H7 (cell line): ENCODE measurements at regions not wholly inside any gene's neighbourhood (a gene's known extent, or its start where the extent isn't known, plus 50 kb on each side); places are given as distances from the start of the nearest gene placed in this dataset.

Experiments used
- DNase-seq: peaks from one replicate; pipeline ENCODE4 v3.0.0; 2012
- H3K27me3 ChIP-seq: 2 replicates; pipeline ENCODE4 v1.6.0; 2011; ENCODE audit warnings: mild to moderate bottlenecking, low read length; ENCODE audit not compliant: control insufficient read depth, insufficient read depth
- H3K36me3 ChIP-seq: replicated peaks from 2 replicates; pipeline ENCODE4 v1.5.1; 2011; ENCODE audit warnings: low read length; ENCODE audit not compliant: control insufficient read depth, insufficient read depth
- H3K4me3 ChIP-seq: 2 replicates; pipeline ENCODE4 v1.5.1; 2011; ENCODE audit warnings: low read depth, mild to moderate bottlenecking, control low read depth, low read length, moderate library complexity; ENCODE audit not compliant: insufficient read depth

DNA sequence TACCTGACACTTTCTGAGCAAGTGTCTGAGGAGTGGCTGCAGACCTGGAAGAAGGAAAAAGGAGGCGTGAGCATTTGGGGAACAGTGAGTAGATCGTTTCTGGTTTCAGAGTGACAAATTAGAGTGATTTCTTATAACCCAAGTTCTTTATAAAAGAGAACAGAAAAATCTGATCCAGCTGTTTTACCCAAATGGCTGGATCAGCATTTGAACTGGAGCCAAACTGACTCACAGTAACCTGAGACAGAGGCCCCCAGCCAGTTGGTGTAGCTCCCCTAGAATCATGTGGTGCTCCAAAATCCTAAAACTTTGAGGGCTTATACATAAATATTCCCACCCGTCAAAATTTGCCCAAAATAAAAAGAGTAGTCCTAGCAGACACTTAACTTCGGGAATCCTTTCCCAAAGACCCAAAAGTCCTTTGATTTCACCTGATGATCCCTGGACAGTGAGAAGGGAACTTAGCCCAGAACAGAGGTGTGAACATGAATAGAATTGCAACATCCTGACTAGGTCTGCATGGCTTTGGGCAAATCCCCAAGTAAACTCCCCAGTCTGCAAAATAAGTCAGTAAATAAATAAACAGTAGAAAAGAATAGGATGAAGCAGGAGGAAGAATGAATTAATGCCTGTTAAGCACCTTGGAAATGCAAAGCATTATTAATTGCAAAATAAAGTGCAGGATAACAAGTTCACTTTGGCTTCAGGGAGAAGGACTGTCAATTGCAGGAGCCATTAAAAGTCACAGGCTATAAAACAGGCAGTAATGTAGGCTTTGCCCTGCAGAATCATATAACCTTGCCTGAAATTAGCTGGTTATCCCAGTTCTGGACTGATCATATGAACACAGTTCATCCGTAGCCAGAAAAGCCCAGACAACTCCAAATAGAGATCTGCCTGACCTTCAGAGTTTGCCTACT is 262.0 kb upstream of the JARID2 start:
- peaks cover 4% of the 10 kb centered on the region; the same call in 1 of the 2 replicates for H3K36me3 ChIP-seq
- no peaks in the 10 kb centered on the region for H3K27me3 ChIP-seq
- H3K4me3 ChIP-seq: no peak overlapping the region
- no peak for DNase-seq

DNA sequence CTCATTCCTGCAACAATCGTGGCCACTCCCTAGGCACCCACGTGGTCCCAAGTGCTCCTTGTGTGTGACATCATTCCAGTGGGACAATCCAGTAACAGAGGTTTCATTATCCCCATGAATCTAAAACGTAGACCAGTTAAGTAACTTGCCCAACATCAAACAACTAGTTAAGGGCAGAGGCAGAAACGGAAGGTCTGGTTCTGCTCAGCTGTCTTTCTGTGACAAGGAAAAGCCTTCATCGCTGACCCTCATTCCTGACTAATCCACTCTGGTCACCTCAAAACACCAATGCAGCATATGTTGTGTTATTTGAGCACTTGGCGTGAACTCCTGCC is 261.4 kb upstream of the JARID2 start:
- no peak for DNase-seq
- Histone ChIP-seq H3K4me3 (no peak overlapping the region), H3K36me3 (peaks cover 4% of the 10 kb centered on the region; the same call in 1 of the 2 replicates), H3K27me3 (no peaks in the 10 kb centered on the region)

DNA sequence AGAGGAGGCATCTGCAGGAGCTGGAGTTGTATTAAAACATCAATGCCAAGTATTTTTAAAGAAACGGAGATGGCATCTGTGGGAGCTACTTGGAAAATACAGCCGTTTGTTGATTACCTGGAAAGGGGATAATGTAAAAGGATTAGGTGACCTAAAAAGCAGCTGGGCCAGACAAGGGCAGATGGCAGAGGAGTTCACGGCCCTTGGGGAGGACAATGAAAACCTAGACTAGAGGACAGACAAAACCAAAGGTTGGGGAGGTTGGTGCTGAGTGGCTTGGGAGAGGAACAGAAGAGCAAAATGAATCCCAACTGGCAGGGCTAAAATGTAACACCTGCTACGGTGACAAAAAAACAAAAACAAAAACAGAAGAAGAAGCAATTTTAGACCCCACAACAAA is 260.5 kb upstream of the JARID2 start:
- no peak for DNase-seq
- Histone ChIP-seq H3K36me3 (peaks cover 5% of the 10 kb centered on the region; the same call in 1 of the 2 replicates), H3K4me3 (no peak overlapping the region), H3K27me3 (no peaks in the 10 kb centered on the region)

DNA sequence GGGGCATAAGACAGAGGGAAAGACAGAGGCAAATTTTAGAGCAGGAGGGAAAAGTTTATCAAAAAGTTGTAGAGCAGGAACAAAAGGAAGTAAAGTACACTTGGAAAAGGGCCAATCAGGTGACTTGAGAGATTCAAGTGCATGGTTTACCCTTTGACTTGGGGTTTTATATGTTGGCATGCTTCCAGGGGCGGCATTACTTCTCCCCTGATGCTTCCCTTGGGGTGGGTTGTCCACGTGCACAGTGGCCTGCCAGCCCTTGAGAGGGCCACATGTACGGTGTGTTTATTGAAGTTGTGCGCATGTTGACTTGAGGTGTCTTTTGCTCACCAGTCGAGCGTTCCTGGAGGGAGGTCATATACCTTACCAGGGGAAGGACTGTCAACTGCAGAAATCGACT is 259.5 kb upstream of the JARID2 start:
- Histone ChIP-seq H3K4me3 (no peak overlapping the region), H3K27me3 (no peaks in the 10 kb centered on the region), H3K36me3 (peaks cover 5% of the 10 kb centered on the region; the same call in 1 of the 2 replicates)
- no peak for DNase-seq

DNA sequence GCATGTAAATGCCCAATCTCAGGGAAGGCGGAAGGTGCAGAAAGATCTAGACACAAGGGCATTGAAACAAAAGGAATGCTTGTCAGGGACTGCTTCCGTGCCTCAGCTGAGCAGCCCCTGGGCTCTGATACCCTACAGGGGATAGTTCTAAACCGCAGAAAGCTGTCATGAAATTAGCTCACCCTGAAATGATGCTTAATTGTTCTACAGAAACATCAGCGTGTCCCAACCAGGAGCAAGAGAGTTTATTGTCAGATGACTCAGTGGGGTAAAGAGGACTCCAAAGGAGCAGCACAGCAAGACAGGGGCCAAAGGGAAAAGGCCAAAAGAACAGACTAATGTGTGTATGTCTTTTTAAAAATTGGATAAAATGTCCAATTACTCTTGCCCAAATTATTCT is 258.4 kb upstream of the JARID2 start:
- H3K36me3 ChIP-seq: peaks cover 5% of the 10 kb centered on the region; the same call in 1 of the 2 replicates
- no peak for DNase-seq

DNA sequence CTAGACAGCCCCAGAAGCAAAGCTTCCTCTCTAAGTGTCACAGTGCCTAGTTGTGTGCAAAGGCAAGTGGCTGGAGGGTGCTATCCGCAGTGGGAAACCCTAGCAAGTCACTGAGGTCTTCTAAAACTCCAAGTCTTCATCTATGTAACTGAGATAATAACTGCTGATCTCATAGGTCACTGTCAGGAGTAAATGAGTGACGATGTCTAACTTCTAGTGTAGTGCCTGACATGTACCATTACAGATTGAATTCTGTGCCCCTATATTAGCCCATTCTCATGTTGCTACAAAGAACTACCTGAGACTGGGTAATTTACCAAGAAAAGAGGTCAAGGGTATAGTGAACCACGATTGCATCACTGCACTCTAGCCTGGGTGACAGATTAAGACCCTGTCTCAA is 253.5 kb upstream of the JARID2 start:
- Histone ChIP-seq H3K4me3 (no peak overlapping the region), H3K36me3 (peaks cover 13% of the 10 kb centered on the region), H3K27me3 (no peaks in the 10 kb centered on the region)
- DNase-seq: no peak

More for the DNA sequence above, 258.4 kb upstream of the JARID2 start:
- no peak overlapping the region for H3K4me3 ChIP-seq
- no peaks in the 10 kb centered on the region for H3K27me3 ChIP-seq

DNA sequence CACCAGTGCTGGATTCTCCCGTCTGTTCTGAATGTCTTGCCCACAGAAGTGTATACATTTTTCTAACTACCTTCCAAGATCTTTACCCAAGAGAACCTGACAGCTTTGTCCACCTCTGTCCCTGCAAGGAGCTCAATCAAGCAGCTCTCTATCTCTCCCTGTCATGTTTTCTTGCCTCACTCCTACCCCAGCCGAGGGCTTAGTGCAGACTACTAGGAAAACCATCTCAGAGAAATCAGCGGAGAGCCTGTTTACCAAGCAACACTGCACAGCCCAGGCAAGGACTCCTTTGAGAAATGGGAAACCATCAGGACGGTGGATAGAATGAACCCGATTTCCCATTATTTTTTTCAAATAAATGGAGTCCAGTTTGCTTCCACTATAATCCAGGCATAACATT is 250.7 kb upstream of the JARID2 start:
- Histone ChIP-seq H3K4me3 (no peak overlapping the region), H3K27me3 (no peaks in the 10 kb centered on the region), H3K36me3 (peaks cover 9% of the 10 kb centered on the region)
- no peak for DNase-seq

DNA sequence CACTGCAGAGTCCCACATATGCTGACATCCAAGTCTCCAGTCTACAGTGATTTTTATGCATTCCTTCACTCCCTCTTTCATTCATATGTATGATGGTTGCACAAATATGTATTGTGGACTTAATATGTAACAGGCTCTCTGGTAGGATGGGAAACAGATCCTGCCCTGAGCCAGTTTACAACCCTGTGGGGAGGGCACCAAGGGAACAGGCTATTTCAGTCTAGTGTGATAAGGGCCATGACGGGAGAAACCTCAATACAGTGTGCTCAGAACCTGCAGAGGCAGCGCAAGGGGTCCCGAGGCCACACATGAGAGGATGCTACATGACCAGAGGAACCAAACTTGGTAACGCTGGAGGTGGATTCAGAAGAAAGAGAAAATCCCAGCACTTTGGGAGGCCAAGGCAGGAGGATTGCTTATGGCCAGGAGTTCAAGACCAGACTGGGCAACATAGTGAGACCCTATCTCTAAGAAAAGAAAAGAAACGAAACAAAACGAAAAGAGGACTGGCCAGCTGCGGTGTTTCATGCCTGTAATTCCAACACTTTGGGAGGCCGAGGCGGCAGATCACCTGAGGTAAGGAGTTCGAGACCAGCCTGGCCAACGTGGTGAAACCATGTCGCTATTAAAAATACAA is 249.8 kb upstream of the JARID2 start:
- H3K4me3 ChIP-seq: no peak overlapping the region
- DNase-seq: no peak
- H3K27me3 ChIP-seq: no peaks in the 10 kb centered on the region
- H3K36me3 ChIP-seq: peaks cover 8% of the 10 kb centered on the region

DNA sequence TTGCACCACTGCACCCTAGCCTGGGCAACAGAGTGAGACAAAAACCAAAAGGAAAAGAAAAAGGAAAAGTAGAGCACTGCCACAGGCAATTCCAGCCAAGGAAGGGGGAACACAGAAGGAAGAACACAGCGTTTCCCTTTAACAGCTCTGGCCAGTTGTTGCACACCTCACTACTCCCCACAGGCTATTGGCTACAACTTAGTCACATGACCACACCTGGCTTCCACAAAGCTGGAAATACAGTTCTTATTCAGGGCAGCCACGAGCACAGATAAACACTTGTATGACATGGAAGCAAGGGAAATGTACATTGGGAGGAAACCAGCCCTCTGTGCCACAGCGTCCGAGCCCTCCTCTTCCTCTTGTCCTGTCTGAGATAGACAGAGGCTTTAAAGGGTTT is 249.0 kb upstream of the JARID2 start:
- H3K36me3 ChIP-seq: peaks cover 8% of the 10 kb centered on the region
- H3K4me3 ChIP-seq: no peak overlapping the region
- no peaks in the 10 kb centered on the region for H3K27me3 ChIP-seq
- no peak for DNase-seq

DNA sequence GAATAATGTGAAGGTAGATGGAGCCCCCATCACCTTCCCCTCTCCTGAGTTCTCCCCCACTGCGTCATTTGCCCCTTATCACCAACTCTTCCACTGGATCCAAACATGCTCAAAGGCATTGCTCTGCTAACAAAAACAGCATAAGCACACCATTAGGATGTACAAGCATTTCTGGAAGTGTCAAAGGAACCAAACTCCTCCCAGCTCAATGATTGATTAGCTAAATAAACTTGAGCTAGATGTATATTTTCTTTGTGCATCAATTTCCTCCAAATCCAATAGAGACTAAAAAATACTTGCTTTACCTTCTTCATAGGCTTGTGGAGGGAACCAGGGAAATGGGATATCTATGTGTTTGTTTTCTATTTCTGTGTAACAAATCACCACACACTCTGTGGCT is 248.4 kb upstream of the JARID2 start:
- Histone ChIP-seq H3K4me3 (no peak overlapping the region), H3K27me3 (no peaks in the 10 kb centered on the region), H3K36me3 (peaks cover 8% of the 10 kb centered on the region)
- no peak for DNase-seq

DNA sequence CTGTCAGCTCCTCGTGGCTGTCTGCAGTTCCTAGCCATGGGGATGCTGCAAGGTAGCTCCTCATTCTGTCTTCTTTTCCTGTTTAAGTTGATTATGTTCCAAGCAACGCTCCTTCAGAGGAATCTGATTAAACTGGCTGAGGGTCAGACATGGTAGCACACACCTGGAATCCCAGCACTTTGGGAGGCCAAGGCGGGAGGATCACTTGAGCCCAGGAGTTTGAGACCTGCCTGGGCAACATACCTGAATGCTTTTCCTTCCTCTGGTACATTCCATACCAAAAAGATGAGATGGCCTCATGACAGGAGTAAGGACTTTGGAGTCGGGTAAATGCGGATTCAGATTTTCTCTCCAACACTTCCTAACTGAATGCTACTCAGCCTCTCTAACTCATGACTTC is 246.8 kb upstream of the JARID2 start:
- DNase-seq: no peak
- no peaks in the 10 kb centered on the region for H3K27me3 ChIP-seq
- H3K4me3 ChIP-seq: no peak overlapping the region
- peaks cover 11% of the 10 kb centered on the region for H3K36me3 ChIP-seq

DNA sequence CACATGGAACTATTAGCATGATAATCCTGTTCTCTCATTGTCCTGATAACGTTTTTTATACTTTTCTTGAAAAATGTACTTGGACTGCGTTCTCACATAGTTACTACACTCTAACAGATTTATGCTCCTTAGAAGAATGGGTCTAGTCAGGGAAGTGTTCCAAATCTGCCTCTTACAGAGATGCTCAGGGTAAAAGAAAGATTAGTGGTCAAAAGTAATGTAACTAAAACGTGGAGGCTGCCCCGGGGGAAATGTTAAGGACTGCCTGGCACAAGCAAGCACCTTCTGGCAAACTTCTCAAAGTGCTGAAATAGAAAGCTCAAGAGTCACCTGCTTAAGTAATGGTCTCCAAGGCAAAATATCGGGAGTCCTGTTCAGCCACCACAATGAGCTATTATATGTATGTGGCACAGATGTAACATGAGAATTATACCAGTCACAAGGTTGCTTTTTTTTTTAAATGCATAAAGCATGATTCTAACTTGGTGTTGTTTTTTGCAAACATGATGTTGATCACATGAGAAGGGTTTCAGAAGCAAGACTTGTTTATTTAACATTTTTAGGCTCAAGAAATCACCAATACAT is 244.5 kb upstream of the JARID2 start:
- H3K4me3 ChIP-seq: no peak overlapping the region
- no peaks in the 10 kb centered on the region for H3K27me3 ChIP-seq
- peaks cover 11% of the 10 kb centered on the region for H3K36me3 ChIP-seq
- DNase-seq: no peak

DNA sequence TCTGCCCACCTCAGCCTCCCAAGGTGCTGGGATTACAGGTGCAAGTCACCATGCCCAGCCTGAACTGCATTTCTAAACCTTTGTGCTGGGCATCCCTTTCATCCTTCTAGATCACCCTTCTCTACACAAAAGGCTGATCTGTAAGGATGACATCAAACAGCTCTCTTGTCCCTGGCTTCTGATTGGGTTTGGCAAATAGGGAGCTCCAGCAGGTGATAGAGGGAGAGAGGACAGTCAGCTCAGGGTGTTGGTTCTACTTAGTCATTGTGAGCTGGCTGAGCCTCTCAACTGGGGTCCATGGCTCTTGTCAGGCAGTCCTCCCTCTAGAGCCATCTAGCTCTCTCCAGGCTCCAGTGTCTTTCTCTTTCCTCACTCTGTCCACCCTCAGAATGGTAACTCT is 237.6 kb upstream of the JARID2 start:
- Histone ChIP-seq H3K4me3 (no peak overlapping the region), H3K27me3 (no peaks in the 10 kb centered on the region), H3K36me3 (peaks cover 24% of the 10 kb centered on the region)
- no peak for DNase-seq

DNA sequence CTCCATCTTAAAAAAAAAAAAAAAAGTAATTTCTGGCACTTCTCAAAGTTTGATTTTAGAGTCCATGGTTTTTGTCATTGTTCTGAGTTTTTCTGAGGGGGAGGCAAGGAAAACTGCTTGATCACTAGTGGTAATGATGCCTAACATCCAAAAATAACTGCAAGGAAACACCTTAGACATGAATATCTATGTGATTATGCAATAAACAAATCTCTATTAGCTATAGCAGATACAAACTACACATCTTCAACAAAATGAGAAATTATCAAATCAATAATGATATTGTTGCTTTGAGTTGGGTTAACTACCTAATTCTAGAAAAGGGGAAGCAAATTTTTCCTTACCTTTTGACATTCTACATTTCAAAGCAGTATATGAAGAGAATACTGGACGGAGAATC is 230.9 kb upstream of the JARID2 start:
- Histone ChIP-seq H3K27me3 (no peaks in the 10 kb centered on the region), H3K36me3 (no peaks in the 10 kb centered on the region; the same call in 1 of the 2 replicates), H3K4me3 (no peak overlapping the region)
- no peak for DNase-seq

DNA sequence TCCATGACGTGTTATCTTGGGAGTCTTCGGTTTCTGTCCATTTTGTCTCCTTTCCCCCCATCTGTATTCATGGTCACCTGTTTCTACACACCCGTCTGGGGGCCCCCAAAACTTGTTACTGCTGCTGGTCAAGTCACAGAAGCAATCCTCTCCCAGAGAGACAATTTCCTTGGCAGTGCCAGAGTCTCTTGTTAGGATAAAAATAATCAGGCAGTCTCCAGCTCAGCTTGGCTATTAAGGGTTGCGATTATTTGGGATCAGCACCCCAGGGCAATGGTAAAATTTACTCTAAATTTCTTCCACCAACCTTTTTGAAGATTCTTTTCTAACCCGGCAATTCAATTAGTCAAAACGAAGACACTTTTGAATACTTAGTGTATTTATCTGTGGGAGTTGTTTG is 229.1 kb upstream of the JARID2 start:
- Histone ChIP-seq H3K36me3 (no peaks in the 10 kb centered on the region; the same call in 1 of the 2 replicates), H3K27me3 (no peaks in the 10 kb centered on the region), H3K4me3 (no peak overlapping the region)
- DNase-seq: no peak
